Endodermal cell (in vitro differentiated cells): ENCODE measurements at regions not wholly inside any gene's neighbourhood (a gene's known extent, or its start where the extent isn't known, plus 50 kb on each side); places are given as distances from the start of the nearest gene placed in this dataset.

Source experiments
- DNase-seq: peaks from one replicate; pipeline ENCODE4 v3.0.0-alpha.2; 2017
- H3K27ac ChIP-seq: 2 replicates; pipeline ENCODE4 v1.5.1; 2013; ENCODE audit warnings: mild to moderate bottlenecking, low read depth, low read length, moderate library complexity
- H3K27me3 ChIP-seq: 2 replicates; pipeline ENCODE4 v1.6.1; 2013; ENCODE audit warnings: mild to moderate bottlenecking, low read length, moderate library complexity; ENCODE audit not compliant: insufficient read depth, control insufficient read depth, poor library complexity, severe bottlenecking
- H3K36me3 ChIP-seq: 2 replicates; pipeline ENCODE4 v1.7.0; 2013; ENCODE audit warnings: mild to moderate bottlenecking, low read length, moderate library complexity; ENCODE audit not compliant: control insufficient read depth, insufficient read depth
- H3K4me1 ChIP-seq: one replicate; pipeline ENCODE4 v1.7.0; 2013; ENCODE audit warnings: low read length; ENCODE audit not compliant: control insufficient read depth, insufficient read depth
- H3K4me3 ChIP-seq: 2 replicates; pipeline ENCODE4 v1.5.1; 2013; ENCODE audit warnings: mild to moderate bottlenecking, low read length, moderate library complexity
- H3K9ac ChIP-seq: 2 replicates; pipeline ENCODE4 v1.6.1; 2013; ENCODE audit warnings: mild to moderate bottlenecking, low read length, moderate library complexity; ENCODE audit not compliant: poor library complexity, severe bottlenecking; ENCODE audit errors: extremely low read depth
- H3K9me3 ChIP-seq: 2 replicates; pipeline ENCODE4 v1.6.1; 2013; ENCODE audit warnings: mild to moderate bottlenecking, low read length, moderate library complexity; ENCODE audit not compliant: control insufficient read depth
- H3K27ac Mint-ChIP-seq: 2 replicates; pipeline ENCODE4 v1.8.0; 2020; ENCODE audit warnings: mixed read lengths
- H3K27me3 Mint-ChIP-seq: 2 replicates; pipeline ENCODE4 v1.8.0; 2021; ENCODE audit warnings: mild to moderate bottlenecking, mixed read lengths; ENCODE audit not compliant: insufficient read depth
- H3K36me3 Mint-ChIP-seq: 2 replicates; pipeline ENCODE4 v1.8.0; 2020; ENCODE audit warnings: low read depth, mixed read lengths
- H3K4me1 Mint-ChIP-seq: 2 replicates; pipeline ENCODE4 v1.8.0; 2020; ENCODE audit warnings: mixed read lengths
- H3K4me3 Mint-ChIP-seq: 2 replicates; pipeline ENCODE4 v1.8.0; 2020; ENCODE audit warnings: mild to moderate bottlenecking, moderate library complexity, mixed read lengths
- H3K9me3 Mint-ChIP-seq: 2 replicates; pipeline ENCODE4 v1.8.0; 2020; ENCODE audit warnings: mild to moderate bottlenecking, mixed read lengths
- WGBS, 2 experiments: methylation state at CpG; one replicate each; pipeline versions ENCODE4 v1.1.5 to v1.1.7; 2013; ENCODE audit warnings: missing lambda C conversion rate in 2 of 2, mixed read lengths in 1 of 2; ENCODE audit not compliant: insufficient coverage in 1 of 2, insufficient read length in 1 of 2; 5-methylcytosine and 5-hydroxymethylcytosine counted together
- TF ChIP-seq, protein P1 (sequence below): fragments of 200-600 bp; sonication (generic); conservative IDR thresholded peaks from 2 replicates; pipeline ENCODE4 v1.5.0; 2021; ENCODE audit warnings: antibody characterized with exemption, mild to moderate bottlenecking

DNA sequence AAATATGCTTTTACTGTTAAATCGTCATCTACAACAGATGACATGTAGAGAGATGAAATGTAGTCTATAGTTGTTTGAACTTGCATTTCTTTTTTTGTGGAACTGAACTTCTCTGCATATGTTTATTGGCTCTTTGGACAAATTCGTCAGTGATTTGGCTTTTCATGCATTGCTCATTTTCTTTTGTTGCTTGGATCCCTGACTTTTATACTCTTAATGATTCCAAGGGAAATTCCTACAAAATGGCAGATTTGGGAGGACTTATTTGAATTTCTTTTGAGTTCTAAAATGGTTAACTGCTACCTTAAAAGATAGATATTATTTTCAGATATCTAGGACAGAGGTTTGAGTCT lies 65.4 kb downstream of the UTRN start:
- DNase-seq: no peak
- WGBS, 2 experiments: 90 to 95% methylated on average over 2 of the region's 2 CpGs
- H3K9me3 Mint-ChIP-seq: no peaks in the 10 kb centered on the region
- peaks cover 7% of the 10 kb centered on the region for H3K4me1 Mint-ChIP-seq
- H3K27ac Mint-ChIP-seq: no peak overlapping the region
- H3K27ac ChIP-seq: no peak overlapping the region
- peaks cover 4% of the 10 kb centered on the region for H3K36me3 Mint-ChIP-seq
- H3K9ac ChIP-seq: no peak overlapping the region
- peaks cover 3% of the 10 kb centered on the region for H3K36me3 ChIP-seq
- H3K9me3 ChIP-seq: no peaks in the 10 kb centered on the region
- no peaks in the 10 kb centered on the region for H3K27me3 Mint-ChIP-seq
- TF ChIP-seq, protein P1, sequence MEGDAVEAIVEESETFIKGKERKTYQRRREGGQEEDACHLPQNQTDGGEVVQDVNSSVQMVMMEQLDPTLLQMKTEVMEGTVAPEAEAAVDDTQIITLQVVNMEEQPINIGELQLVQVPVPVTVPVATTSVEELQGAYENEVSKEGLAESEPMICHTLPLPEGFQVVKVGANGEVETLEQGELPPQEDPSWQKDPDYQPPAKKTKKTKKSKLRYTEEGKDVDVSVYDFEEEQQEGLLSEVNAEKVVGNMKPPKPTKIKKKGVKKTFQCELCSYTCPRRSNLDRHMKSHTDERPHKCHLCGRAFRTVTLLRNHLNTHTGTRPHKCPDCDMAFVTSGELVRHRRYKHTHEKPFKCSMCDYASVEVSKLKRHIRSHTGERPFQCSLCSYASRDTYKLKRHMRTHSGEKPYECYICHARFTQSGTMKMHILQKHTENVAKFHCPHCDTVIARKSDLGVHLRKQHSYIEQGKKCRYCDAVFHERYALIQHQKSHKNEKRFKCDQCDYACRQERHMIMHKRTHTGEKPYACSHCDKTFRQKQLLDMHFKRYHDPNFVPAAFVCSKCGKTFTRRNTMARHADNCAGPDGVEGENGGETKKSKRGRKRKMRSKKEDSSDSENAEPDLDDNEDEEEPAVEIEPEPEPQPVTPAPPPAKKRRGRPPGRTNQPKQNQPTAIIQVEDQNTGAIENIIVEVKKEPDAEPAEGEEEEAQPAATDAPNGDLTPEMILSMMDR: no peak
- no peaks in the 10 kb centered on the region for H3K27me3 ChIP-seq
- no peak overlapping the region for H3K4me3 Mint-ChIP-seq
- H3K4me3 ChIP-seq: no peak overlapping the region
- H3K4me1 ChIP-seq: no peaks in the 10 kb centered on the region

DNA sequence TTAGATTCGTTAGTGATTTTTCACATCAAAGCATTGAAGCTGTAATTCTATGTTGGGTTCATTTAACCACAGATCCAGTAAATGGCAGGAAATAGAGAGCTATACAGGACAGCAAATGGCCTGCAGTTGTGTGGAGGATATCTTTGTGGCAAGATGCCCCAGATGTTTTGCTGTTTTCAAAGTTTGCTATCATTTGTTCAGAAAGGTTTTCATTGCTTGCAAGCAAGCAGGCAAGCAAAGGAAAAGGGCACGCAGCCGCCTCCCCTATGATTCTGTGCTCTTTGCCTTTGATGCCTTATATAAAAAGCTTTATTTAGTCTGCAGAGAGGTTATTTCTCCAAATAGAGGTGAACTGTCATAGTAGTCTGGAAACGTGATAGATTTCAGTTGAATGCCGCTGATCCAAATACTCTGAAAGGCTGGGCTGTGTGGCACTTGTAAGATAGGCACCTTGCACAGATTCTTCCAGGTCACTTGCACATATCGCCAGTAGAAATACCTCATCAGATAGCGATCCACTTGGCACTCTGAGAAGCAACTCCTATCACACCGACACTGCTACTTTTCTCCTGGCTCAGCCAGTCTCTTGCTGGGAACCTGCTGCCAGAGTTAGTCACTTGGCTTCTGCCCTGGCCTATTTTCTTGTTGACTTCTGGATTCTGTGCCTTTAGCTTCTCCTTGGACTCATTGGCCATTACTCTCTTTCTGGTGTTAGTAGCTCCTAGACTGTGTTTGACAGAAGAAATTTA lies 66.4 kb downstream of the UTRN start:
- Histone ChIP-seq H3K27ac (no peak overlapping the region), H3K27me3 (no peaks in the 10 kb centered on the region), H3K4me3 (no peak overlapping the region), H3K9me3 (no peaks in the 10 kb centered on the region), H3K4me1 (no peaks in the 10 kb centered on the region), H3K36me3 (peaks cover 3% of the 10 kb centered on the region), H3K9ac (no peak overlapping the region)
- WGBS, 2 experiments: 90 to 92% methylated on average over 8 of the region's 8 CpGs
- DNase-seq: no peak
- H3K4me3 Mint-ChIP-seq: no peak overlapping the region
- H3K27ac Mint-ChIP-seq: no peak overlapping the region
- H3K36me3 Mint-ChIP-seq: peaks cover 4% of the 10 kb centered on the region
- TF ChIP-seq, protein P1: no peak
- H3K9me3 Mint-ChIP-seq: no peaks in the 10 kb centered on the region
- H3K27me3 Mint-ChIP-seq: no peaks in the 10 kb centered on the region
- peaks cover 7% of the 10 kb centered on the region for H3K4me1 Mint-ChIP-seq

DNA sequence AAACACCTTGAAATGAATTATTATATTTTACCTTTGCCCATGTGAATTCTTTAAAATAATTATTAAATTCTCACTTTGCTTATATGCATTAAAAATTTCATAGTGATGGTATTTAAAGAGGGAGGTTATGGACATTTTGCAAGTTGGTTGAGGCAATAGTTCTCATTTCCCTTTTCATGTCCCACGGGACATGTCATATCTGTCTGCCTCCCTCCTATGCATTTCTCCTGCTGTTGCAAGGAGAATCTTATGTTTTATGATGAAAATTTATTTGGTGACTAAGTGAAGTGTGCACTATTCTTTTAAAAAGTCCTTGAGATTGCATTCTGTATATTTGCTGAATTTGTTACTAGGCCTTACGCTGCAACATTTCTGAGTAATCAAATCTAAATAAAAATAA lies 67.2 kb downstream of the UTRN start:
- Mint-ChIP-seq H3K27me3 (no peaks in the 10 kb centered on the region), H3K27ac (no peak overlapping the region), H3K4me1 (peaks cover 7% of the 10 kb centered on the region), H3K36me3 (peaks cover 4% of the 10 kb centered on the region), H3K4me3 (no peak overlapping the region), H3K9me3 (no peaks in the 10 kb centered on the region)
- Histone ChIP-seq H3K27me3 (no peaks in the 10 kb centered on the region), H3K27ac (no peak overlapping the region), H3K4me1 (no peaks in the 10 kb centered on the region), H3K9ac (no peak overlapping the region), H3K9me3 (no peaks in the 10 kb centered on the region), H3K4me3 (no peak overlapping the region), H3K36me3 (no peaks in the 10 kb centered on the region)
- no peak for DNase-seq
- TF ChIP-seq, protein P1: no peak
- WGBS, 2 experiments: 92 to 100% methylated on average over 1 to 2 of the region's 2 CpGs
